Right lobe of liver (tissue), 4 donors: ENCODE measurements at regions not wholly inside any gene's neighbourhood (a gene's known extent, or its start where the extent isn't known, plus 50 kb on each side); places are given as distances from the start of the nearest gene placed in this dataset.

ENCODE experiments used
- POLR2A ChIP-seq: fragments of 450-650 bp; IDR thresholded peaks from one replicate; pipeline ENCODE4 v1.6.1; 2017; ENCODE audit warnings: antibody characterized with exemption, mild to moderate bottlenecking
- TF ChIP-seq, protein P1 (sequence below), 4 donors: fragments of 200-600 bp in 3 of 4; fragments of 450-650 bp in 1 of 4; IDR thresholded peaks; one replicate each; pipeline versions ENCODE4 v1.5.1 to v1.8.0; 2016 to 2022; ENCODE audit warnings: antibody characterized with exemption in 4 of 4, mild to moderate bottlenecking in 2 of 4
- donor health status: DM: no; HTN: no; CAD: no.
- donor health status: DM: no; HTN: no; CAD: no.
- donor health status: DM: no; HTN: yes; CAD: no.

DNA sequence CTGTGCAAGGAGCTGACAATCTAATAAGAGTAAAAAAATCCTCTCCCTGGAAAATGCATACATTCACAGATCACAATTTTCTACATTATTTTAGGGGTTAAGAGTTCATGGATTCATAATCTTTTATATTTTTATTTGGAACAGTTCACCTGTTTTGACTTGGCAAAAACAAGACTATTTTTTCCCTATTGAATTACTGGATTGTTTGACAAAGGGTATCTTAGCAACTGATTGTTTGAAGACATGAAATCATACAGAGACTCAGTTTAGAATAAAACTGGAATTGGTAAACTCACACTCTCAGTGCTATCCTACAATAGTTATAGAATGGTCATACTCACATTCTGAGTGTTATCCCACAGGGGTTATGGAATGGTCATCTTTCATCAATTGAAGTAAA, 358.2 kb upstream of the PTGER4 start:
- TF ChIP-seq, protein P1, sequence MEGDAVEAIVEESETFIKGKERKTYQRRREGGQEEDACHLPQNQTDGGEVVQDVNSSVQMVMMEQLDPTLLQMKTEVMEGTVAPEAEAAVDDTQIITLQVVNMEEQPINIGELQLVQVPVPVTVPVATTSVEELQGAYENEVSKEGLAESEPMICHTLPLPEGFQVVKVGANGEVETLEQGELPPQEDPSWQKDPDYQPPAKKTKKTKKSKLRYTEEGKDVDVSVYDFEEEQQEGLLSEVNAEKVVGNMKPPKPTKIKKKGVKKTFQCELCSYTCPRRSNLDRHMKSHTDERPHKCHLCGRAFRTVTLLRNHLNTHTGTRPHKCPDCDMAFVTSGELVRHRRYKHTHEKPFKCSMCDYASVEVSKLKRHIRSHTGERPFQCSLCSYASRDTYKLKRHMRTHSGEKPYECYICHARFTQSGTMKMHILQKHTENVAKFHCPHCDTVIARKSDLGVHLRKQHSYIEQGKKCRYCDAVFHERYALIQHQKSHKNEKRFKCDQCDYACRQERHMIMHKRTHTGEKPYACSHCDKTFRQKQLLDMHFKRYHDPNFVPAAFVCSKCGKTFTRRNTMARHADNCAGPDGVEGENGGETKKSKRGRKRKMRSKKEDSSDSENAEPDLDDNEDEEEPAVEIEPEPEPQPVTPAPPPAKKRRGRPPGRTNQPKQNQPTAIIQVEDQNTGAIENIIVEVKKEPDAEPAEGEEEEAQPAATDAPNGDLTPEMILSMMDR (IDR thresholded peaks at IDR 0.05) = no peak
- TF ChIP-seq POLR2A = no peak
